ENCODE measurements at regions not wholly inside any gene's neighbourhood (a gene's known extent, or its start where the extent isn't known, plus 50 kb on each side); places are given as distances from the start of the nearest gene placed in this dataset.

- TF ChIP-seq CEBPB (tag; IDR thresholded peaks at IDR 0.05) (no peak), ETV6 (IDR thresholded peaks at IDR 0.05; ENCODE audit: borderline replicate concordance in 1 of 2, low read depth in 2 of 2, low read length in 1 of 2) (no peak), ETV6 (CRISPR knock-in tag; IDR thresholded peaks at IDR 0.05; ENCODE audit: borderline replicate concordance) (no peak), TARDBP (IDR thresholded peaks at IDR 0.05) (no peak)
These were observed 290.2 kb downstream of the BTBD3 start (continued) for GRCh38 chr20:12207875-12208274.

- Histone ChIP-seq H2AFZ (ENCODE audit: low read depth, low read length) (no peak overlapping the region), H3K9ac (ENCODE audit: insufficient read depth in 1 of 2, low read depth in 2 of 2, low read length in 2 of 2) (no peak overlapping the region), H3K4me1 (replicated peaks in 1 of 2; ENCODE audit: control insufficient read depth in 2 of 2, insufficient read depth in 2 of 2, low read length in 2 of 2) (no peaks in the 10 kb centered on the region), H4K20me1 (replicated peaks; ENCODE audit: control insufficient read depth, insufficient read depth, low read length) (no peaks in the 10 kb centered on the region), H3K36me3 (ENCODE audit: control insufficient read depth, insufficient read depth, low read length) (no peaks in the 10 kb centered on the region), H3K27me3 (ENCODE audit: control insufficient read depth in 2 of 2, insufficient read depth in 2 of 2, low read length in 2 of 2) (no peaks in the 10 kb centered on the region), H3K27ac (ENCODE audit: extremely low read depth, low read depth, low read length) (no peak overlapping the region), H3K9me3 (replicated peaks; ENCODE audit: control insufficient read depth, insufficient read depth, low read depth, low read length) (no peaks in the 10 kb centered on the region), H3K4me3 (no peak overlapping the region), H3K4me2 (ENCODE audit: insufficient read depth, low read length) (no peak overlapping the region), H3K79me2 (ENCODE audit: control insufficient read depth, insufficient read depth, low read length) (no peaks in the 10 kb centered on the region), H3K9me1 (ENCODE audit: control insufficient read depth, insufficient read depth, low read length) (no peaks in the 10 kb centered on the region)
- no peak for FAIRE-seq
- intact Hi-C loops (cut with micrococcal nuclease) (no loop called here), in situ Hi-C loops (cut with MboI) (no loop called here)
- WGBS (ENCODE audit: insufficient coverage, low coverage, missing lambda C conversion rate) = 0% methylated on average over 3 of the region's 3 CpGs
- ChIA-PET CTCF (ENCODE audit: low intra/inter-chr PET ratio) (no interaction called here), POLR2A (no interaction called here)
- no peak for DNase-seq (ENCODE audit: extremely low read depth in 1 of 4, low spot score in 3 of 4)
- no peak for ATAC-seq
- BruUV-seq (replicated peaks) = no TSS peak
- TF ChIP-seq WHSC1 (IDR thresholded peaks at IDR 0.05; ENCODE audit: low read length) = no peak
- TF ChIP-seq COPS2 (conservative IDR thresholded peaks at IDR 0.05) = no peak
- no peak for TF ChIP-seq RFX1 (IDR thresholded peaks at IDR 0.05)
- TF ChIP-seq BRCA1 (IDR thresholded peaks at IDR 0.05) = no peak
- TF ChIP-seq BRCA1 (CRISPR knock-in tag; IDR thresholded peaks at IDR 0.05) = no peak
- TF ChIP-seq RBBP5 (IDR thresholded peaks at IDR 0.05; ENCODE audit: borderline replicate concordance, insufficient read depth, low read length, poor library complexity, severe bottlenecking) = no peak
- TF ChIP-seq ZBTB2 (IDR thresholded peaks at IDR 0.05) = no peak
- no peak for TF ChIP-seq NELFE (IDR thresholded peaks at IDR 0.05; ENCODE audit: insufficient read depth, insufficient read length)
- no peak for TF ChIP-seq KLF13 (tag; IDR thresholded peaks at IDR 0.05; ENCODE audit: borderline replicate concordance, low read depth)
- no peak for TF ChIP-seq SREBF2 (CRISPR knock-in tag; IDR thresholded peaks at IDR 0.05)
- no peak for TF ChIP-seq MTA2 (IDR thresholded peaks at IDR 0.05; ENCODE audit: low read depth)
These were observed 292.9 kb downstream of the BTBD3 start for GRCh38 chr20:12210591-12210990.
